ENCODE measurements at regions not wholly inside any gene's neighbourhood (a gene's known extent, or its start where the extent isn't known, plus 50 kb on each side); places are given as distances from the start of the nearest gene placed in this dataset.

DNA sequence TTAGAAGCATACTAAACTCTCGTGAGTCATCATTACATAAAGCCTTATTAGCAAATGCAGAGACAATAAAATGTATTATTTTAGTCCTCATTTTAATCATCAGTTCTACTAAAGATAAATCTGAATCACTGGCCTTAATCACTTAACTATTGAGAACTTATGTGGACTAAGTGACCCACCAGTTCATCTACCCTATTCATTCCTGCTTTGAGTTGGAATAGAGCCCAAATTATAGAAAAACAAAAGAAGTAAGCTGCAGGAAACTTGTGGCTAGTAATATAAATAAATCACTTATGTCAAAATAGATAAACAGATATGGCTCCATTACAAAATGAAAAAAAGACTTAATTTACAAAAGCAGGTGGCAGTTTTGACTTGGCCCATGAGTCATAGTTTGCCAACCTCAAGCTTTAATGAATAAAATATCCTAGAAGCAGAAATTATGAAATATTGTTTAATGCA, 851.8 kb upstream of the CRIM1 start:
- no peaks in the 10 kb centered on the region for H3K36me3 Mint-ChIP-seq
- H3K79me2 ChIP-seq (ENCODE audit: low read depth), result no peaks in the 10 kb centered on the region
- no peak overlapping the region for H3K27ac Mint-ChIP-seq
- H3K4me1 Mint-ChIP-seq, result no peaks in the 10 kb centered on the region
- no peaks in the 10 kb centered on the region for H3F3A ChIP-seq (ENCODE audit: low read depth)
- no peaks in the 10 kb centered on the region for H3K9me3 Mint-ChIP-seq
- no peaks in the 10 kb centered on the region for H3K27me3 Mint-ChIP-seq (ENCODE audit: insufficient read depth, low read depth)
- no peaks in the 10 kb centered on the region for H3K27me3 ChIP-seq
- TF ChIP-seq, protein P1, sequence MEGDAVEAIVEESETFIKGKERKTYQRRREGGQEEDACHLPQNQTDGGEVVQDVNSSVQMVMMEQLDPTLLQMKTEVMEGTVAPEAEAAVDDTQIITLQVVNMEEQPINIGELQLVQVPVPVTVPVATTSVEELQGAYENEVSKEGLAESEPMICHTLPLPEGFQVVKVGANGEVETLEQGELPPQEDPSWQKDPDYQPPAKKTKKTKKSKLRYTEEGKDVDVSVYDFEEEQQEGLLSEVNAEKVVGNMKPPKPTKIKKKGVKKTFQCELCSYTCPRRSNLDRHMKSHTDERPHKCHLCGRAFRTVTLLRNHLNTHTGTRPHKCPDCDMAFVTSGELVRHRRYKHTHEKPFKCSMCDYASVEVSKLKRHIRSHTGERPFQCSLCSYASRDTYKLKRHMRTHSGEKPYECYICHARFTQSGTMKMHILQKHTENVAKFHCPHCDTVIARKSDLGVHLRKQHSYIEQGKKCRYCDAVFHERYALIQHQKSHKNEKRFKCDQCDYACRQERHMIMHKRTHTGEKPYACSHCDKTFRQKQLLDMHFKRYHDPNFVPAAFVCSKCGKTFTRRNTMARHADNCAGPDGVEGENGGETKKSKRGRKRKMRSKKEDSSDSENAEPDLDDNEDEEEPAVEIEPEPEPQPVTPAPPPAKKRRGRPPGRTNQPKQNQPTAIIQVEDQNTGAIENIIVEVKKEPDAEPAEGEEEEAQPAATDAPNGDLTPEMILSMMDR (IDR thresholded peaks at IDR 0.05), result no peak
- TF ChIP-seq EZH2phosphoT487 (IDR thresholded peaks at IDR 0.05) (no peak), EZH2 (IDR thresholded peaks at IDR 0.05) (no peak)
- no peak overlapping the region for H3K27ac ChIP-seq
- H4K20me1 ChIP-seq (ENCODE audit: low read depth), result no peaks in the 10 kb centered on the region
- no peaks in the 10 kb centered on the region for H3K9me3 ChIP-seq (ENCODE audit: low read depth)
- H3K9ac ChIP-seq, result no peak overlapping the region
- DNase-seq (ENCODE audit: low spot score), result no peak
- no peaks in the 10 kb centered on the region for H3K36me3 ChIP-seq
- no peaks in the 10 kb centered on the region for H3K4me1 ChIP-seq
- no peak overlapping the region for H3K4me2 ChIP-seq
- no peak overlapping the region for H2AFZ ChIP-seq (replicated peaks)
- no peak overlapping the region for H3K4me3 ChIP-seq
- no peak overlapping the region for H3K4me3 Mint-ChIP-seq

DNA sequence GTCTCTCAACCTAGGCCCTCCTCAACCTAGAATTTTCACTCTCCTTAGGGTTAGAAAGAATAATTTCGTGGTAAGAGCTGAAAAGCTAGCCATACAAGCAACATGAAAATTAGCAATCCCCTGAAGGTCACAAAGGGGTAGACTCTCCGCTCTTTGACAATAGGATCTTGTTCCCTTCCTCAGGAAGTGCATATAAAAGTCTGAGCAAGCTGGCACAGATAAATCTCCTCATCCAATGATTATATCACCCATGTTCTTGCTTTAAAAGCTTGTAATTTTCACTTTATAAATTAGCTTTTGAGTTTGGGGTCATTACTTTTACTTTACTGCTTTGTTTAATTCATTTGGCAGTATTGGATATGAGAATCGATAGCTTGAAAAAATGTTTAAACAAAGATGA, 852.3 kb upstream of the CRIM1 start:
- H3K4me3 ChIP-seq, result no peak overlapping the region
- H3K4me1 ChIP-seq, result no peaks in the 10 kb centered on the region
- H3F3A ChIP-seq (ENCODE audit: low read depth), result no peaks in the 10 kb centered on the region
- H3K27me3 ChIP-seq, result no peaks in the 10 kb centered on the region
- Mint-ChIP-seq H3K27ac (no peak overlapping the region), H3K27me3 (ENCODE audit: insufficient read depth, low read depth) (no peaks in the 10 kb centered on the region), H3K4me3 (no peak overlapping the region), H3K9me3 (no peaks in the 10 kb centered on the region), H3K36me3 (no peaks in the 10 kb centered on the region), H3K4me1 (no peaks in the 10 kb centered on the region)
- H2AFZ ChIP-seq (replicated peaks), result no peak overlapping the region
- H3K4me2 ChIP-seq, result no peak overlapping the region
- H3K9me3 ChIP-seq (ENCODE audit: low read depth), result no peaks in the 10 kb centered on the region
- TF ChIP-seq EZH2 (IDR thresholded peaks at IDR 0.05) (no peak), EZH2phosphoT487 (IDR thresholded peaks at IDR 0.05) (no peak)
- TF ChIP-seq, protein P1 (IDR thresholded peaks at IDR 0.05), result no peak
- no peak overlapping the region for H3K9ac ChIP-seq
- H3K27ac ChIP-seq, result no peak overlapping the region
- no peaks in the 10 kb centered on the region for H3K36me3 ChIP-seq
- DNase-seq (ENCODE audit: low spot score), result no peak
- H3K79me2 ChIP-seq (ENCODE audit: low read depth), result no peaks in the 10 kb centered on the region
- no peaks in the 10 kb centered on the region for H4K20me1 ChIP-seq (ENCODE audit: low read depth)

DNA sequence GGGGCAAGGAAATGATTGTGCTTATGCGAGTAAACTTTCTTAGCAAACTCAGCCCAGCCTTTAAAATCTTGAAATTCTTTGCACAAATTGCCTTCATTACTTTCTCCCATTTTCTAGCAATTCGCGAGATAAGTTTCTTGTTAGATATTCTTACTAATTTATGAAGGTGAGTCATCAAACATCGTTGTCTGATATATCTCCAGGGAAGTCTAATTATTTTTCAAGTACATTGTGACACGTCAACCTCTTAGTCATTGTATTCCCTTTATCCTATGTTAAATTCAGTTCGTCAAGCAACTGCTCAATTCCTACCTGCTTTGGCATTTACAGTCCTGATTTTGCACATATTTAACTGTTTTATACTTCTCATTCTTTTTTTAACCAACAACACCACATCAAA, 854.5 kb upstream of the CRIM1 start:
- Mint-ChIP-seq H3K27me3 (ENCODE audit: insufficient read depth, low read depth) (no peaks in the 10 kb centered on the region), H3K4me3 (no peak overlapping the region), H3K9me3 (no peaks in the 10 kb centered on the region), H3K27ac (no peak overlapping the region), H3K36me3 (no peaks in the 10 kb centered on the region), H3K4me1 (no peaks in the 10 kb centered on the region)
- TF ChIP-seq EZH2 (IDR thresholded peaks at IDR 0.05) (no peak), EZH2phosphoT487 (IDR thresholded peaks at IDR 0.05) (no peak)
- TF ChIP-seq, protein P1 (IDR thresholded peaks at IDR 0.05), result no peak
- H3K27ac ChIP-seq, result no peak overlapping the region
- H3K36me3 ChIP-seq, result no peaks in the 10 kb centered on the region
- H3K4me3 ChIP-seq, result no peak overlapping the region
- no peak overlapping the region for H2AFZ ChIP-seq (replicated peaks)
- H3K9ac ChIP-seq, result no peak overlapping the region
- no peak overlapping the region for H3K4me2 ChIP-seq
- no peaks in the 10 kb centered on the region for H4K20me1 ChIP-seq (ENCODE audit: low read depth)
- H3F3A ChIP-seq (ENCODE audit: low read depth), result no peaks in the 10 kb centered on the region
- DNase-seq (ENCODE audit: low spot score), result no peak
- no peaks in the 10 kb centered on the region for H3K79me2 ChIP-seq (ENCODE audit: low read depth)
- H3K27me3 ChIP-seq, result no peaks in the 10 kb centered on the region
- no peaks in the 10 kb centered on the region for H3K4me1 ChIP-seq
- H3K9me3 ChIP-seq (ENCODE audit: low read depth), result no peaks in the 10 kb centered on the region

Measured in neural progenitor cell (in vitro differentiated cells).